ENCODE measurements at regions not wholly inside any gene's neighbourhood (a gene's known extent, or its start where the extent isn't known, plus 50 kb on each side); places are given as distances from the start of the nearest gene placed in this dataset.

DNA sequence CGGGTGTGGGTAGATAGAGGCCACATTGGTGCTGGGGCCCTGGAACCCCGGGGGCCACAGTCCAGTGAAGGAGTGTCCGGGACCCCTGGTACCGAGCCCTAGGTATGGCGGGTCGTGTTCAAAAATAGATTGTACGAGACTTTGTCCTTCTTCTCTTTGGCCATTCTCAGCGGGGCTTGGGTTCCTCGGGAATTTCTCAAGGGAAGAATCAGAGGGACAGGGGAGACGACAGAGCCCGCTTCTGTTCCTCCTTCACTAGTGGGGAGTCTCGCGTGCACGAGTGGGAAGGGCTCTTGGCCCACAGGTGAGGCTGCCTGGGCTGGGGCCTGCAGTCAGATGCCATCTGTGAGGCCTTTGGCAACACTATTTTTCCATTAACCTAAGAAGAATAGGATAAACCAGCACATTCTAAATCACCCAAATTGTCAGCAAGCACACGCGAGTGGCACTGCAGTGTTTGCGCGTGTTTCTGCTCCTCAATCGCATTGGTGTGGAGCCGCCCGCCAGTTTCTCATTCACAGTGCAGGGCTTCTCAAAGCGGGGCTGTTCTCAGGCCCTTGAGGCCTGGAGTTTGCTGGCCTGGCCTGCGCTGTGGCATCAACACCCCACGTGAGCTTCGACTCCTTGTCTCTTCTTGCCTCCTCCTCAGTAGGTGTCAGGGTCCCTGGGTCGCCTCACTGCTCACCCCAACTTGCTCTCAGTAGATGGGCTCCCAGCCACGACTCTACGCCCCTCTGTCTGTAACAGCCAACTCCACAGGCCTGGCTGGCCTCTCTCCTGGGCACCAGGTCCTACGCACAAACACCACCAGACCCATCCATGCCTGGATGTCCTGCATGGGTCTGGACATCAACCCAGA, 187.6 kb upstream of the SHH start:
- DNase-seq (ENCODE audit: low read depth in 3 of 3, low spot score in 1 of 3), result no peak

GRCh38 chr7:155998766-155999630, 186.7 kb upstream of the SHH start:
- no peak for DNase-seq (ENCODE audit: low read depth in 3 of 3, low spot score in 1 of 3)

DNA sequence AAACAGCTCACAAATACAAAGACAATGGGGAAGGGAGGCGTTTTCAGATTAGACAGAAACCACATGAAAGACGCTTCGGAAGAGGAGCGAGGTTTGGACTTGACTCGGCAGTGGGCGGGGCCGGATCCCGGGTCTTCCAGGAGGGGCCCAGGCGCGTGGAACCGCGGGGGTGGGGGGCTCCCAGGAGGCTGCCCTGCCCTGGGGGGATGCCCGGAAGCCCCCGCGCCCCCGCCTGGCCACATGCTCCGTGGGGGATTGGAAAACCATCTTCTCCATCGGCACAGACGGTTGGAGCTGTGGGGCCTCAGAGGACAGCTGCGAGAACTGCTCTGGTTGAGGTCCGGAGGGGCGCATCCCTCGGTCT, 186.0 kb upstream of the SHH start:
- peak in 1 of 3 donors; percentile 15 for DNase-seq (ENCODE audit: low read depth in 3 of 3, low spot score in 1 of 3)

GRCh38 chr7:155997431-155998327, 185.4 kb upstream of the SHH start:
- DNase-seq (ENCODE audit: low read depth in 3 of 3, low spot score in 1 of 3), result no peak

GRCh38 chr7:155996718-155997280, 184.5 kb upstream of the SHH start:
- DNase-seq (ENCODE audit: low read depth in 3 of 3, low spot score in 1 of 3), result no peak

DNA sequence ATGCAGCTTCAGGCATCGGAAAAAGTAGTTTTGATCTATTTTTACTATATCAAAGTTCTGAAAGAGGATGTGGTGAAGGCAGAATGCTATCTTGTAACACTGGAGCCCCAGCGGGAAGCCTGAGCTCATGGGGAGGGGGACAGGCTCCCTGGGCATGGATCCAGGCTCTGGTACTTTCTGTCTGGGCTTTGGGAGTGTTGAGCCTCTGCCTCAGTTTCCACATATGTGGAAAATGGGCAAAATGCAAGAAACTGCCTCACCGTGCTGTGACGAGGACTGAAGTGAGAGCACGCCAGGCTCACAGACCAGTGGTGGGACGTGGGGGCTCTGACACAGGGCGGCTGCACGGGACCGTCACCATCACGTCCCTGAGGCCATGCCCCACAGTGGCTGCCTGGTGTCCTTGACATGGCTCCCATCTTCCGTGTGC, 182.9 kb upstream of the SHH start:
- DNase-seq (ENCODE audit: low read depth in 3 of 3, low spot score in 1 of 3), result no peak

- DNase-seq (ENCODE audit: low read depth in 3 of 3, low spot score in 1 of 3), result no peak
Observed at GRCh38 chr7:155994279-155994811, 182.1 kb upstream of the SHH start.

DNA sequence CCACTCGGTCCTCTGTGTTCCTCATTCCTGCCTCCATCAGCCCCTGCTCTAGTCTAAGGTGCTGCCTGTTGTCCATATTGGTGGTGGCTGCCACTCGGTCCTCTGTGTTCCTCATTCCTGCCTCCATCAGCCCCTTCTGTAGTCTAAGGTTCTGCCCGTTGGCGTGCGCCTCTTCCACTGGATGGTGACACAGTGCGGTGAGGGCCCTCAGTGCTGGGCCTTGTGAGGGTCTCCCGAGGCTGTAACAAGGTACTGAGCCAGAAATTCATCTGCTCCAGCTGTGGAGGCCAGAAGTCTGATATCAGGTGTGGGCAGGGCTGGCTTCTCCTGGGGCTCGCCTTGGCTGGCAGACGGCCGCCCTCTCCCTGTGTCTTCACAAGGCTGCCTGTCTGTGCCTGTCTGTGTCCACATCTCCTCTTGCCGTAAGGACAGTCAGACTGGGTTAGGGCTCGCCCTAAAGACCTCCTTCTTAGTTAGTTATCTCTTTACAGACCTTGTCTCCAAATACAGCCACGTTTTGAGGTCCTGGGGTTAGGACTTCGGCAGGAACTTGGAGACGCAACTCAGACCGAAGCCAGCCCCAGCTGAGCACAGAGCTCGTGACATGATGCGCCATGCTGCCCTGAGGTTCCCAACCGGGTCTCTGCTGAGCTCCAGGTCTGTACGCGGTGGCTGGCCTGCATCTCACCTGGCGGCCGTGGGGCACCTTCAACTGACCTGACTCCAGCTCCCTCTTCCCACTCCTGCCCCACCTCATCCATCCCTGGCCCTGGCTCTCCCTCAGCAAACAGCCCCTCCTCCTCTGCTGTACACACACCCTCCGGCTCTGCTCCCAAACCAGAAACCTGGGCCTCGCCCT, 181.4 kb upstream of the SHH start:
- DNase-seq (ENCODE audit: low read depth in 3 of 3, low spot score in 1 of 3), result no peak

DNA sequence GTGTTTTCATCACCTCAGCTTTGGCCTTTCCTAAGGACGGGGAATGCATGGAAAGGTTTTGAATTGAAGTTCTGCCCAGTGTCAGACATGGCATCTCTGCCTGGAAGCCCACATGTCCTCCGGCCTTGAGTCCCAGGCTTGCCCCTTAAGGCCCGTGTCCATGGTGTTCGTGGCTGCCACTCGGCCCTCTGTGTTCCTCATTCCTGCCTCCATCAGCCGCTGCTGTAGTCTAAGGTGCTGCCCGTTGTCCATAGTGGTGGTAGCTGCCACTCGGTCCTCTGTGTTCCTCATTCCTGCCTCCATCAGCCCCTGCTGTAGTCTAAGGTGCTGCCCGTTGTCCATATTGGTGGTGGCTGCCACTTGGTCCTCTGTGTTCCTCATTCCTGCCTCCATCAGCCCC, 180.7 kb upstream of the SHH start:
- DNase-seq (ENCODE audit: low read depth in 3 of 3, low spot score in 1 of 3), result no peak

DNA sequence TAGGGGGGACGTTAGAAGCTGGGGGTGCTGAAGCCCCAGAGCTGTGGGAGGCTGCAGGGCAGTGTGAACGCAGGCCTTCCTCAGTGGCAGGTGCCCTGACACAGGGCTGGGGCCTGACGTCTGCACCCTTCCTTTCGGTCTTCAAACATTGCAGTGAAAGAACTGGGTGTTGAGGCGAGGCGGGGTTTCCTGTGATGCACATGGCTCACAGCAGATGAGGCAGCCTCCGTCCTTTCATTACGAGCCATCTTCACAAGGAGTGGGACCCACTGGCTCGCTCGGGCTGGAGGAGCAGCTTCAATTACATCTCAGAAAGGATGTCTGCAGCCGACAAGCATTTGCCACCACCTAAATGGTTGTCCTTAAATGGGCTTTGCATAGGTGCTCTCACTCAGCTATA, 180.3 kb upstream of the SHH start:
- no peak for DNase-seq (ENCODE audit: low read depth in 3 of 3, low spot score in 1 of 3)

- no peak for DNase-seq (ENCODE audit: low read depth in 3 of 3, low spot score in 1 of 3)
Observed at GRCh38 chr7:155992107-155992506, 179.8 kb upstream of the SHH start.

GRCh38 chr7:155991470-155991869, 179.2 kb upstream of the SHH start:
- DNase-seq (ENCODE audit: low read depth in 3 of 3, low spot score in 1 of 3), result no peak

DNA sequence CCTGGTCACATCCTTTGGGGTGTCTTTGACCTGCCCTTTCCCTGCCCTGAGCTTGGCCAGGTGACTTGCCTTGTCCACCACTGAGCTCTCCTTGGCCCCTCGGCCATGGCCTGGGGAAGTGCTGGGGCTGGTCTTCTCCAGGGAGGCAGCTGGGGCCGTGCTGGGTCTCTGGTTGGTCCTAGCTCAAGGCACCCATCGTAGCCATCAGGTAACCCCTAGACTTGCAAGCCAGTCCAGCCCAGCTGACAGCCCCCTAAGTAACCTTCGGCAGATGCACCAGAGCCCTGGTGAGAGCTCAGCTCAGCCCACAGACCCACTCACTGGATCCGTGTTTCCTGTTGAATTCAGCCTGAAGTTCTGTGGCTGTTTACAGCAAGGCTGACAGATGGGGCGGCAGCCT, 176.2 kb upstream of the SHH start:
- no peak for DNase-seq (ENCODE audit: low read depth in 3 of 3, low spot score in 1 of 3)

GRCh38 chr7:155987681-155988235, 175.5 kb upstream of the SHH start:
- no peak for DNase-seq (ENCODE audit: low read depth in 3 of 3, low spot score in 1 of 3)

DNA sequence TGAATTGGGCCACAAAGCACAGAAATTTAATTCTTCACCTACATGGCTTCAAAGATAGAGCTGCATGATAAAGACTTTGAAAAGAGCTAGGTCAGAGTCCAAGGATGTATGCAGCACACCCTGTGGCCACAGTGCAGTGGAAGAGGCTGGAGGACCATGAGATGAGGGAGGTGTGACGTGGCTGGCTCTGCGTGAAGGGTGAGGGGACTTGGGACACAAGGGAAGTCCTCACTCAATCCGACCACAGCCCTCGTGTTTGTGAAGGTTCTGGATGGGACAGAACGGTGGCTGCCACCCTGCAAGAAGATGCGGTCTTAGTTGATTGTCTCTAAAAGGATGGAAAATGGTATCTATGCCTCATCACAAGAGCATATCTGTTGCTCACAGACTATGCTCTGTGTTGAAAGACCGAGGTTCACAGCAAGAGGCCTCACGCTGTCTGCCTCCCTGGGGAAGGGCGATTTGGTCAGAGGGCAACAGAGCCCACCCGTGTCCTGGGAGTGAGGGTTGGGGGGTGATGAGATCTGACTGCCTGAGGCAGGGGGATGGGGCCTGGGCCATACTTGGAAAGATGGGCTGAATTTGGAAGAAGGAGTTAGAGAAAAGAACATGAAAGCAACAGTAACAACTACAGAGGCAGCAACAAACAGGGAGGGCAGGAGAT, 174.4 kb upstream of the SHH start:
- no peak for DNase-seq (ENCODE audit: low read depth in 3 of 3, low spot score in 1 of 3)

DNA sequence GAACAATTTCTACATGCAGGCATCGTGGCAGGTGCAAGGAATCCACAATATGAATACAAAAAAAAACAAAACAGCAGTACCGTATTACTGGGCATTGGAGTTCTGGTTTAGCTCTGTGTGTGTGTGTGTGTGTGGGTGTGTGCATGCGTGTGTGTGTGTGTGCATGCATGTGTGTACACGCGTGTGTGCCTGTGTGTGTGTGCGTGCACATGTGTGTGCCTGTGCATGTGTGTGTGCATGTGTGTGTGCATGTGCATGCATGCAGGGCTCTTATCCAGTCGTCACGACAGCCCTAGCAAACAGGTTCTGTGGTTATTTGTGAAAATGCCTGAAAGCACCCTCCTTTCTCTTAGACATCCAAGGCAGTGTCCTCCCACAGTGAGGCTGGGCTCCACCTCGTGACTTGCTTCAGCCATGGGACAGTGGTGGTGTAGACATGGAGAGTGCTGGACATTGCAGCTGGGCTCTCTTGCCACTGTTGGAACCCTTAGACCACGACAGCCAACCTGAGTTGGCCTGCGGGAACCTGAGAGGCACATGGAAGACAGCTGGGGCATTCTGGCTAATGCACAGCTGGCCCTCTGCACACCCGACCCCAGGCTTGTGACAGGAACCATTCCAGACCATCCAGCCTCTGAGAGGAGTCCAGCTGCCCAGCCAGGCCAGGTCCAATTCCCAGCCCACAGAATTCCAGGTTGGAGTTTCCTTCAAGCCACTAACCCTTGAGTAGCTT, 173.4 kb upstream of the SHH start:
- DNase-seq (ENCODE audit: low read depth in 3 of 3, low spot score in 1 of 3), result no peak

DNA sequence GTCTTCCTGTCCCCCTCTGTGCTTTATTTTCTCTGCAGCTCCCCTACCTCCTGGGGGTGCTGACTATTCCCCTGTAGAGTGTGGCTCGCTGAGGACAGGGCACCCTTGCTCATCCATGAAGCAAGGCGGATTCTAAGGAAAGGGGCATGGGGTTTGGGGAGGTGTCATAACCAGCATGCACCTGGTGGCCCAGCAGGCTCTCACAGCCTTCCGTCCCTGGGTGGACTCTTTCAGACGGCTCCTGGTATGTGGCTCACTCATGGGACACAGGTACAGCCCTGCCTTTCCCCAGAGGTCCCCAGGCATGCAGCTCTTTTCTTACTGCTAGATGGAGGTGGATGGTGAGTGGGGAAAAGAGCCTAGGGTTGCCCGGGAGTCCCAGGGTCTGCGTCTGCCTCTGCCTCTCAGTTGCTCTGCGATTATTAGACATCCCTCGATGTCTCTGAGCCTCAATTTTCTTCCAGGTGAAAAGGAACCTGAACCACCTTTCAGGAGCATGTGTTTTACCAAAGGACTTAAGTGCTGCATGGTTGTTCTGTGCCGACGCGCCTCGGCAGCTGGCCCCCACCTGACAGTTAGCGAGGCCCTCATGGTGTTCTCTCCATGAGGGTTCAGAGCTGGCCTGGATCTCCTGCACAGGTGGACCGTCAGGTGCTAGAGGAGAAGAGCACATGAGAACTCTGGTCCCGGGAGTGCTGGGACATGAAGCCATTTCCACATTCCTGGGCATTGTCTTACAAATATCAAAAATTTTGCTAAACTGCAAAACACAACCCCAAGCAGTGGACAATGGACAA, 172.5 kb upstream of the SHH start:
- DNase-seq (ENCODE audit: low read depth in 3 of 3, low spot score in 1 of 3), result no peak

All from stimulated activated CD4-positive, alpha-beta T cell treated with anti-CD3 and anti-CD28 coated beads, TNF-alpha, amount 100 ng/mL, for 1 hour (primary cell).